GM12878 (cell line): ENCODE measurements at regions not wholly inside any gene's neighbourhood (a gene's known extent, or its start where the extent isn't known, plus 50 kb on each side); places are given as distances from the start of the nearest gene placed in this dataset.

ENCODE experiments used
- ATAC-seq: fragments of 200-7000 bp; cut with Tn5 transposase; 3 replicates; pipeline ENCODE4 v1.9.1; 2020; ENCODE audit warnings: mild to moderate bottlenecking, moderate library complexity
- BruUV-seq: library from RNA; stranded (reverse); fragments of 400-500 nt; replicated peaks from 2 replicates; lab custom pipeline; 2021; lab: Mats Ljungman, UMichigan
- CTCF ChIA-PET: fragments of 300-600 bp; sonication (Branson Sonifier 250); formaldehyde crosslinking; extraction: SDS; loops from one replicate; lab custom pipeline; 2021; ENCODE audit warnings: inconsistent platforms; lab: Yijun Ruan, JAX
- POLR2A ChIA-PET: fragments of 350-600 bp; formaldehyde crosslinking; extraction: SDS; loops from one replicate; lab custom pipeline; 2021; ENCODE audit warnings: inconsistent platforms; lab: Charles Lee
- RAD21 ChIA-PET: fragments of 300-600 bp; sonication (Branson Sonifier 250); formaldehyde crosslinking; loops from one replicate; lab custom pipeline; 2023; ENCODE audit warnings: antibody characterized with exemption; ENCODE audit not compliant: unreplicated experiment; lab: Charles Lee
- SMC1A ChIA-PET: fragments of 300-600 bp; sonication (Branson Sonifier 250); formaldehyde crosslinking; loops from one replicate; lab custom pipeline; 2023; ENCODE audit not compliant: unreplicated experiment, uncharacterized antibody; lab: Charles Lee
- DNase-seq: peaks from one replicate; pipeline ENCODE4 v3.0.0-alpha.2; 2011; ENCODE audit warnings: low read depth, low spot score
- FAIRE-seq: peaks from 3 replicates; lab custom pipeline; 2011; peaks lifted over from hg19 to GRCh38; lab: Jason Lieb, UNC
- H2AFZ ChIP-seq: 2 replicates; pipeline ENCODE4 v1.6.0; 2011; ENCODE audit warnings: low read depth, low read length, control low read depth; ENCODE audit not compliant: control insufficient read depth
- H3K27ac ChIP-seq: 2 replicates; pipeline ENCODE4 v1.5.1; 2011; ENCODE audit warnings: control low read depth; ENCODE audit not compliant: control insufficient read depth, insufficient read depth
- H3K27me3 ChIP-seq, 2 experiments: replicated peaks in 1 of 2; 2 replicates each; pipeline versions ENCODE4 v1.6.0 to v1.6.1; 2011; ENCODE audit warnings: low read length in 1 of 2; ENCODE audit not compliant: control insufficient read depth in 2 of 2, insufficient read depth in 2 of 2
- H3K36me3 ChIP-seq, 2 experiments: 2 replicates each; pipeline ENCODE4 v1.5.1; 2011; ENCODE audit warnings: low read length in 1 of 2; ENCODE audit not compliant: control insufficient read depth in 2 of 2, insufficient read depth in 2 of 2
- H3K4me1 ChIP-seq: 2 replicates; pipeline ENCODE4 v1.6.1; 2011; ENCODE audit warnings: mild to moderate bottlenecking, low read length, moderate library complexity, mixed read lengths; ENCODE audit not compliant: control insufficient read depth, insufficient read depth
- H3K4me2 ChIP-seq: 2 replicates; pipeline ENCODE4 v1.6.0; 2011; ENCODE audit warnings: control low read depth; ENCODE audit not compliant: control insufficient read depth, insufficient read depth
- H3K4me3 ChIP-seq: fragments of 200-600 bp; sonication (generic); 2 replicates; pipeline ENCODE4 v1.5.1; 2016
- H3K79me2 ChIP-seq: 2 replicates; pipeline ENCODE4 v1.6.0; 2011; ENCODE audit warnings: low read length; ENCODE audit not compliant: control insufficient read depth, insufficient read depth
- H3K9ac ChIP-seq: 2 replicates; pipeline ENCODE4 v1.8.0; 2011; ENCODE audit warnings: low read length, control low read depth, mixed read lengths; ENCODE audit not compliant: control insufficient read depth, insufficient read depth
- H3K9me3 ChIP-seq: replicated peaks from 3 replicates; pipeline ENCODE4 v1.5.1; 2011; ENCODE audit warnings: mild to moderate bottlenecking, low read length; ENCODE audit not compliant: control insufficient read depth, insufficient read depth
- H4K20me1 ChIP-seq: 2 replicates; pipeline ENCODE4 v1.6.0; 2011; ENCODE audit not compliant: control insufficient read depth, insufficient read depth
- E2F8 ChIP-seq: fragments of 450-650 bp; IDR thresholded peaks from 2 replicates; pipeline ENCODE4 v1.6.1; 2018; ENCODE audit warnings: mild to moderate bottlenecking, low read depth, moderate library complexity; ENCODE audit not compliant: partially characterized antibody
- ETV6 ChIP-seq, 2 experiments: fragments of 450-650 bp in 1 of 2; IDR thresholded peaks in 1 of 2; conservative IDR thresholded peaks in 1 of 2; 2 replicates each; pipeline ENCODE4 v1.6.1; 2014; ENCODE audit warnings: antibody characterized with exemption in 1 of 2, borderline replicate concordance in 1 of 2, low read depth in 1 of 2, mild to moderate bottlenecking in 1 of 2, moderate library complexity in 1 of 2
- IKZF1 ChIP-seq: fragments of 450-650 bp; conservative IDR thresholded peaks from 2 replicates; pipeline ENCODE4 v1.6.1; 2017; ENCODE audit warnings: antibody characterized with exemption, mild to moderate bottlenecking
- NR2C2 ChIP-seq: IDR thresholded peaks from 2 replicates; pipeline ENCODE4 v1.6.1; 2011; ENCODE audit warnings: borderline replicate concordance, low read depth; ENCODE audit not compliant: control insufficient read depth, insufficient read length
- SPI1 ChIP-seq: IDR thresholded peaks from 2 replicates; pipeline ENCODE4 v1.6.1; 2011; ENCODE audit warnings: low read depth, mild to moderate bottlenecking, low read length, moderate library complexity, borderline replicate concordance; ENCODE audit not compliant: insufficient read depth
- ZBTB40 ChIP-seq: fragments of 450-650 bp; IDR thresholded peaks from 2 replicates; pipeline ENCODE4 v1.6.1; 2016; ENCODE audit warnings: mild to moderate bottlenecking, moderate library complexity, borderline replicate concordance
- WGBS: methylation state at CpG from one replicate; pipeline ENCODE4 v1.1.6; 2016; ENCODE audit warnings: low lambda C conversion rate; ENCODE audit not compliant: insufficient replicate concordance, insufficient coverage; ENCODE audit errors: missing lambda C conversion rate; 5-methylcytosine and 5-hydroxymethylcytosine counted together
- in situ Hi-C: fragments of 300-500 bp; cut with MboI; formaldehyde crosslinking; loops from 9 replicates; pipeline ENCODE4 v1.14.3; 2018; ENCODE audit warnings: mixed read lengths
- intact Hi-C: fragments of 100-400 bp; cut with micrococcal nuclease; formaldehyde crosslinking; loops from one replicate; pipeline ENCODE4 v1.14.2; 2022; ENCODE audit not compliant: unreplicated experiment
- TF ChIP-seq, protein P1 (sequence below): fragments of 450-650 bp; formaldehyde crosslinking; IDR thresholded peaks from 2 replicates; pipeline ENCODE4 v1.4.0; 2022; ENCODE audit warnings: mild to moderate bottlenecking, moderate library complexity

GRCh38 chr13:22740264-22740663 lies 440.5 kb upstream of the SGCG start (continued):
- TF ChIP-seq IKZF1, result no peak
- TF ChIP-seq, protein P1, sequence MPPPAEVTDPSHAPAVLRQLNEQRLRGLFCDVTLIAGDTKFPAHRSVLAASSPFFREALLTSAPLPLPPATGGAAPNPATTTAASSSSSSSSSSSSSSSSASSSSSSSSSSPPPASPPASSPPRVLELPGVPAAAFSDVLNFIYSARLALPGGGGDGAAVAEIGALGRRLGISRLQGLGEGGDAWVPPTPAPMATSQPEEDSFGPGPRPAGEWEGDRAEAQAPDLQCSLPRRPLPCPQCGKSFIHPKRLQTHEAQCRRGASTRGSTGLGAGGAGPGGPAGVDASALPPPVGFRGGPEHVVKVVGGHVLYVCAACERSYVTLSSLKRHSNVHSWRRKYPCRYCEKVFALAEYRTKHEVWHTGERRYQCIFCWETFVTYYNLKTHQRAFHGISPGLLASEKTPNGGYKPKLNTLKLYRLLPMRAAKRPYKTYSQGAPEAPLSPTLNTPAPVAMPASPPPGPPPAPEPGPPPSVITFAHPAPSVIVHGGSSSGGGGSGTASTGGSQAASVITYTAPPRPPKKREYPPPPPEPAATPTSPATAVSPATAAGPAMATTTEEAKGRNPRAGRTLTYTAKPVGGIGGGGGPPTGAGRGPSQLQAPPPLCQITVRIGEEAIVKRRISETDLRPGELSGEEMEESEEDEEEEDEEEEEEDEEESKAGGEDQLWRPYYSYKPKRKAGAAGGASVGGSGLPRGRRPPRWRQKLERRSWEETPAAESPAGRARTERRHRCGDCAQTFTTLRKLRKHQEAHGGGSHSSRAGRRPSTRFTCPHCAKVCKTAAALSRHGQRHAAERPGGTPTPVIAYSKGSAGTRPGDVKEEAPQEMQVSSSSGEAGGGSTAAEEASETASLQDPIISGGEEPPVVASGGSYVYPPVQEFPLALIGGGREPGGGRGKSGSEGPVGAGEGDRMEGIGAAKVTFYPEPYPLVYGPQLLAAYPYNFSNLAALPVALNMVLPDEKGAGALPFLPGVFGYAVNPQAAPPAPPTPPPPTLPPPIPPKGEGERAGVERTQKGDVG, result no peak

DNA sequence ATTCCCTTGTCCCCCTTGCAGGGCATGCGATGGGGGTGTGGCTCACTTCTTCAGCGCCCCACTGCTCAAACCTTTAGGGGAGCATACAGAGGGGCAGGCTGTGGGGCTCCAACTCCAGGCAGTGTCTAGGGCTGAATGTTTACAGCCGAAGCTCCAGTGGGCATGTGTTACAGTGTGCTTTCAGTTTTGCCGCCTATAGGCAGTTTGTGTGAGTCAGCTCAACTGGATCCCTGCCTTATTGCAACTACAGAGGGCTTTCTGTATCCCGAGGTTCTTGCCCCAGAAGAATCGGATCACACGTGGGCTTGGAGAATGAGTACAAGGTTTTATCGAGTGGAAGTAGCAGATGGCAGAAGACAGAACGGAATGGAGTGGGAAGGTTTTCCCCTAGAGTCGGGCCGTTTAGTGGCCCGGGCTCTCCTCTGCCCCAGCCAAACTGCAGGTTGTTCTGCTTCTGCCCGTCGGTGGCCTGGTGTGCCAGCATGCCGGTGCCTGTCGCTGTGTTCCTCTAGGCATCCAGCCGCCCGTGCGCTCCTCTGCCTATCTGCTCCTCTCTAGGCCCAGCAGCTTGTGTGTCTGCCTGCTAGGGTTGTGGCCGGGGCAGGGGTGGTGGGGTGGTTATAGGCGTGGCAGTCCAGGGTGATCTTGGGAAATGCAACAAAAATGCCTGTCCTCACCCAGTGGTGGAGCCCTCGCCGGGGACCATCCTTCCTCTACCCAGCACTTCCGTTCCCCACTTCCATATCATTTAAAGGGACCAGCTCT lies 435.9 kb upstream of the SGCG start:
- Histone ChIP-seq H3K36me3 (no peaks in the 10 kb centered on the region), H3K9me3 (no peaks in the 10 kb centered on the region), H4K20me1 (no peaks in the 10 kb centered on the region), H2AFZ (no peak overlapping the region), H3K27ac (no peak overlapping the region), H3K4me2 (no peak overlapping the region), H3K4me1 (no peaks in the 10 kb centered on the region), H3K4me3 (no peak overlapping the region), H3K27me3 (no peaks in the 10 kb centered on the region), H3K79me2 (no peaks in the 10 kb centered on the region), H3K9ac (no peak overlapping the region)
- FAIRE-seq (no peak), DNase-seq (no peak), ATAC-seq (no peak)
- in situ Hi-C loops (no loop called here), intact Hi-C loops (no loop called here)
- BruUV-seq, result no TSS peak
- ChIA-PET POLR2A (no interaction called here), SMC1A (interaction anchor here (0.8 kb wide), 1 partner anchor 97 kb away, joined by 3 read pairs; no protein-coding TSS in a partner anchor), CTCF (no interaction called here), RAD21 (no interaction called here)
- 67% methylated on average over 24 of the region's 24 CpGs for WGBS
- TF ChIP-seq ZBTB40 (no peak), SPI1 (no peak), ETV6 (conservative IDR thresholded peaks at IDR 0.05 in 1 of 2, IDR thresholded peaks at IDR 0.05 in 1 of 2; ENCODE audit: borderline replicate concordance in 1 of 2, low read depth in 1 of 2) (no peak), NR2C2 (no peak), E2F8 (no peak)
